Upper lobe of right lung (tissue), 1 donor: ENCODE measurements at regions not wholly inside any gene's neighbourhood (a gene's known extent, or its start where the extent isn't known, plus 50 kb on each side); places are given as distances from the start of the nearest gene placed in this dataset.

ENCODE experiments used
- ATAC-seq: fragments of 200-7000 bp; cut with Tn5 transposase; one replicate; pipeline ENCODE4 v1.9.1; 2020; ENCODE audit warnings: mild to moderate bottlenecking, moderate library complexity
- DNase-seq: peaks from one replicate; pipeline ENCODE4 v3.0.0-alpha.2; 2020
- H3K27ac ChIP-seq: fragments of 200-600 bp; one replicate; pipeline ENCODE4 v1.8.0; 2022
- H3K27me3 ChIP-seq: fragments of 200-600 bp; one replicate; pipeline ENCODE4 v1.8.0; 2022; ENCODE audit warnings: mild to moderate bottlenecking
- H3K36me3 ChIP-seq: fragments of 200-600 bp; one replicate; pipeline ENCODE4 v1.8.0; 2022
- H3K4me1 ChIP-seq: fragments of 200-600 bp; one replicate; pipeline ENCODE4 v1.8.0; 2022
- H3K4me3 ChIP-seq: fragments of 200-600 bp; one replicate; pipeline ENCODE4 v1.8.0; 2022; ENCODE audit warnings: mild to moderate bottlenecking
- H3K9me3 ChIP-seq: fragments of 200-600 bp; one replicate; pipeline ENCODE4 v1.8.0; 2022
- CTCF ChIP-seq: fragments of 200-600 bp; IDR thresholded peaks from one replicate; pipeline ENCODE4 v1.8.0; 2022; ENCODE audit warnings: antibody characterized with exemption
- intact Hi-C: fragments of 100-400 bp; cut with DNase I; formaldehyde crosslinking; loops from one replicate; pipeline ENCODE4 v1.11.0; 2022
- donor health status: DM: no; HTN: yes; CAD: no; lungs with severe emphysema.

- Histone ChIP-seq H3K36me3 (no peaks in the 10 kb centered on the region), H3K4me1 (no peaks in the 10 kb centered on the region), H3K27me3 (no peaks in the 10 kb centered on the region), H3K4me3 (no peak overlapping the region), H3K27ac (no peak overlapping the region), H3K9me3 (no peaks in the 10 kb centered on the region)
- intact Hi-C loops = no loop called here
- no peak for ATAC-seq
- no peak for DNase-seq
- no peak for TF ChIP-seq CTCF
These were observed 363.8 kb upstream of the SHH start for GRCh38 chr7:156176039-156176438.

GRCh38 chr7:156175003-156175402, 362.7 kb upstream of the SHH start:
- Histone ChIP-seq H3K4me3 (no peak overlapping the region), H3K27ac (no peak overlapping the region), H3K4me1 (no peaks in the 10 kb centered on the region), H3K27me3 (no peaks in the 10 kb centered on the region), H3K9me3 (no peaks in the 10 kb centered on the region), H3K36me3 (no peaks in the 10 kb centered on the region)
- no peak for TF ChIP-seq CTCF
- peak; percentile 37 for DNase-seq
- ATAC-seq = no peak
- intact Hi-C loops = no loop called here

GRCh38 chr7:156174428-156174827, 362.2 kb upstream of the SHH start:
- H3K4me3 ChIP-seq = no peak overlapping the region
- DNase-seq (no peak), ATAC-seq (no peak)
- no peaks in the 10 kb centered on the region for H3K9me3 ChIP-seq
- H3K27ac ChIP-seq = no peak overlapping the region
- no peaks in the 10 kb centered on the region for H3K4me1 ChIP-seq
- no peak for TF ChIP-seq CTCF
- H3K27me3 ChIP-seq = no peaks in the 10 kb centered on the region
- intact Hi-C loops = no loop called here
- H3K36me3 ChIP-seq = no peaks in the 10 kb centered on the region

- intact Hi-C loops = no loop called here
- Histone ChIP-seq H3K4me1 (no peaks in the 10 kb centered on the region), H3K4me3 (no peak overlapping the region), H3K27me3 (no peaks in the 10 kb centered on the region), H3K36me3 (no peaks in the 10 kb centered on the region), H3K27ac (no peak overlapping the region), H3K9me3 (no peaks in the 10 kb centered on the region)
- no peak for TF ChIP-seq CTCF
- ATAC-seq = no peak
- DNase-seq = peak; percentile 50
These were observed 361.6 kb upstream of the SHH start for GRCh38 chr7:156173748-156174353.

GRCh38 chr7:156173346-156173745, 361.1 kb upstream of the SHH start:
- H3K36me3 ChIP-seq = no peaks in the 10 kb centered on the region
- DNase-seq (peak; percentile 45), ATAC-seq (no peak)
- H3K27ac ChIP-seq = no peak overlapping the region
- TF ChIP-seq CTCF = no peak
- H3K9me3 ChIP-seq = no peaks in the 10 kb centered on the region
- H3K4me3 ChIP-seq = no peak overlapping the region
- no peaks in the 10 kb centered on the region for H3K27me3 ChIP-seq
- intact Hi-C loops = no loop called here
- H3K4me1 ChIP-seq = no peaks in the 10 kb centered on the region

- H3K4me1 ChIP-seq = no peaks in the 10 kb centered on the region
- intact Hi-C loops = no loop called here
- no peak overlapping the region for H3K27ac ChIP-seq
- DNase-seq = peak; percentile 35
- H3K36me3 ChIP-seq = no peaks in the 10 kb centered on the region
- no peaks in the 10 kb centered on the region for H3K9me3 ChIP-seq
- no peak for TF ChIP-seq CTCF
- H3K27me3 ChIP-seq = no peaks in the 10 kb centered on the region
- H3K4me3 ChIP-seq = no peak overlapping the region
- no peak for ATAC-seq
These were observed 360.4 kb upstream of the SHH start for GRCh38 chr7:156172638-156173037.
